ENCODE measurements at regions not wholly inside any gene's neighbourhood (a gene's known extent, or its start where the extent isn't known, plus 50 kb on each side); places are given as distances from the start of the nearest gene placed in this dataset.

DNA sequence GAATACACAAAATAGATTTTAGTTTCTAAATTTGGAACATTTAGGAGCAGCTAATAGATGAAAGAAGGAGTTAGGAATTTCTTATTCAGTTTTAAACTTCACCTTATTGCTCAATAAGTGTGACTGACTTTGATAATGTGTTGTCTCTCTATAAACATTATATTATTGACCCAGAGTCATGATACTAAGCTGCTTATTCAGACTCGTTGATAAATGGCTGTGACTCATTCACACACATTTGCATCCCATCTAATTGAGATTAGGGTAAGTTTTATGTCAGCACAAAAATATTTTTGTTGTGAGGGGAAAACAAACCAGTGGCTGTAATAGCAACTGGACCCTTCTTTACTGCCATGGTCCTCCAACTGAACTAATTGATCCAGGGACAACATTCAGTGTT lies 137.6 kb downstream of the GOLIM4 start:
- no peak for DNase-seq (ENCODE audit: low spot score)

DNA sequence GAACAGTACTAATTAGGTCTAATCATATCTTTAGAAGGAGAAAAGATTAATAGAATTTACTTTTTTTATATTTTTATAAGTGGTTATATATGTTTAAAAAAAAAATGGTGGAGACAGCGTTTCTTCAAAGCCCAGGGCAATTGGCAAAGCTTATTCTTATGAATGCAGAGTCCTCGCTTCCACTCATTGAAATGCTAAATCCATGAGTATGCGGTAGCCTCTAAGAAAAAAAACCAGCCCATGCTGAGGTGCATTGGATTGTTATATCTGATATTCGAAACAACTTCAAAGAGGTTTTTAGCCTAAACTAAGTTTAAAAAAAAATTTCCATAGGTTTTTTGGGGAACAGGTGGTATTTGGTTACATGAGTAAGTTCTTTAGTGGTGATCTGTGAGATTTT lies 142.8 kb downstream of the GOLIM4 start:
- DNase-seq (ENCODE audit: low spot score), result no peak

DNA sequence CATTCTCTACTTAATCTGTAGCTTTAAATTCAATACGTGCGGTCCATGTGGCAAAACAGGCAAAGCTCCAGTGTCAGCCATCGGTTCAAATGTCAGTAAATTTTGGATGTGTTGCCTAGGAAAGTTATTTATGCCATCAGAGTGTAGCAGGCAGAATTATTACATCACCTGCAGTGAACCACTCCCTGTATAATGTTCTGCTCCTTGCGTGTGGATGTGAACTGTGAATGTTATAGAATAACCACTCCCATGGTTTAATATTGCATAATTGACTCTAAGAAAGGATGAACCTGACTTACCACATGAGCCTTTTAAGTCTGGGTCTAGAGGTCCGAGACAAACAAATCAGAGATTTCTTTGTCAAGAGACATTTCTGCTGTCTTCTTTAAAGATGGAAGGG lies 145.5 kb downstream of the GOLIM4 start:
- DNase-seq (ENCODE audit: low spot score), result no peak

DNA sequence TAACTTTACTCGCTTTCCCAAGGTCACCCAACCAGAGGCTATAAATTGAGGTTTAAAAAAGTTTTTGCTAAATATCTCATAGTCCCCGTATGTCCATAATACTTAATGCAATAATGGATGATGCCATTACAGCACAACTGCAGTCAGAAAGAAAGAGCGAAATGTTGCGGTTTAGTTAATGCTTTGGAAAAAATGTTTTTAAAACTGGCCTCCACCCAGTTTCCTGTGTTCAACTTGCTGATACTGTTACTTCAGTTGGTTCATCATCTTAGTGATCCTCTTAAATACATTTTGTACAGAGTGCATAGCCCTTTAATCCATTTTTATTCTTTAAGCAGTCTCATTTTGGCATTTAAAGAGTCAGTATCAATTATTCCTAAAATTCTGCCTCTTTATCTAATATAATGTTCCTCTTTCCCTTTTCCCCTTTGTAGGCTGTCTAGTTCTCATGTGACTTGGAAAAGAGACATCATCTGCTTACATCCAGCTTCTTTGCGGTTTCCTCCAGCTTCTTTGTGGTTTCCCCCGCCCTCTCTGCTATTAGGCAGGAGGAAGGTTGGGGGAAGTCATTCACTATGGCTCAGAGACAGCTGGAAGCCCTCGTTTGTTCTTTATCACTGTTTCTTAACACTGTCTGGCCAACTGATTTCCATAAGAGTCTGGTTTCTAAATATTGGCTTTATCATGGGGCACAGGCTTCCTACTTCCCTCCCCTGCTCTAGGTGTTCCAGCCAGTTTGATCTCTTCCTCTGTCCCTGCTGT lies 154.3 kb downstream of the GOLIM4 start:
- DNase-seq (ENCODE audit: low spot score), result no peak

DNA sequence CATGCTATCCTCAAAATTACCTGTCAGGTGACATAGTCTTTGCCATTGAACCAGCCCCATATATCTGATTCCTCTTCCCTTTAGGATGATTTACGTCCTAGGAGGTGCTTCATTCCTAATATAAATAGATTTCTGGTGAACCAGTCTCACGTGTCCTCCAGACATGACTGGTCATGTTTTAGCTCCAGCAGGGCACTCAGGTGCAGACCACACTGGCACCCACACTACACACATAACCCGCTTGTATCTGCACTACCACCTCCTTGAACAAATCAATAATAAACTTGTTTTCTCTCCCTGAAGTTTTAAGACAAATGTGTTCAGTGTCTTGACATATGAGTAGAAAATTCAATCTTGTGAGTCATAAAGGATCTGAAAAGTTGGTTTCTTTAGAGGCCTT lies 155.5 kb downstream of the GOLIM4 start:
- DNase-seq (ENCODE audit: low spot score), result no peak

DNA sequence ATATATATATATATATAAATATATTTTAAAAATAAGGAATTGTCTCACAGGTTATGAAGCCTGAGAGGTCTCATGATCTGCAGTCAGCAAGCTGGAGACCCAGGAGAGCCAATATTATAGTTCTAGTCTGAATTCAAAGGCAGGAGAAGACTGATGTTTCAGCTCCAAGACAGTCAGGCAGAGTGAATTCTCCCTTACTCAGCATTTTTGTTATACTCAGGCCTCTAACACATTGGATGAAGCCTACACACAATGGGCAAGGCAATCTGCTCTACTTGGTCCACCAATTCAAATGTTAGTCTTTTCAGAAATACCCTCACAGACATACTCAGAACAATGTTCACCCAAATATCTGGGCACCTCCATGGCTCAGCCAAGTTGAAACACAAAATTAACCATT lies 157.2 kb downstream of the GOLIM4 start:
- DNase-seq (ENCODE audit: low spot score), result no peak

DNA sequence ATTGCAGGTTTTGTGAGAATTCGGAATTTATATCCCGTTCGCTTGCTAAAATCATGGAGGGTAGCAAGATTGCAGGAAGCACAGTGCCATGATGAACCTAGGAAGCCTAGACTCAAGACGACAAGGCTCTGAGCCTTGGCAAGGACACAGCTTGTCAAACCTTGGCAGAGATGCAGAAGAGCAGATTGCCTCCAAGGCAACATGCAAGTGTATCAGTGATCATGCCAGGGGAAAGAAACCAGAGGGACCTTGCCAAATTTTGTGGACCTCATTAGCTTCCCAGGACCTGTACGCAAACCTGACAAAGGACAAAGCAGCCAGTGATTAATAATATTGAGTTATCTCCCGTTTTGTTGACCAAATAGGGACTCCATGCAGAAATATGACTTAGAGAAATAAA lies 159.7 kb downstream of the GOLIM4 start:
- DNase-seq (ENCODE audit: low spot score), result no peak

DNA sequence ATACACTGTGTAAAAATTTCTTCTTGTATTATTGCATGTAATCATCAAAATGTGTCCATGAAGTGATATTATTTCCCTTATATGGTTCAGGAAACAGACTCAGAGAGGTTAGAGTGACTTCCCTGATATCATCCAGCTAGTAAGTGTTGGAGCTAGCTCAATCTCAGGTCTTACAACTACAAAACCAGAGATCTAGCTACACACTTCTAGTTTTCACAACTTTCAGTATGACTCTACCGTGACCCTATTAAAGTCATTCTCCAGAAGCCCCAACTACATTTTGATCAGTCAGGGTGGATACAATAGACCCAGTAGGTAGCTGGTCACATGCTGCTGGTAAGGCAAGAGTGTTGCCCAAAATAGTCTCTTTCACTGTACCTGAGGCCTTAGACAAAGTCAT lies 165.3 kb downstream of the GOLIM4 start:
- no peak for DNase-seq (ENCODE audit: low spot score)

DNA sequence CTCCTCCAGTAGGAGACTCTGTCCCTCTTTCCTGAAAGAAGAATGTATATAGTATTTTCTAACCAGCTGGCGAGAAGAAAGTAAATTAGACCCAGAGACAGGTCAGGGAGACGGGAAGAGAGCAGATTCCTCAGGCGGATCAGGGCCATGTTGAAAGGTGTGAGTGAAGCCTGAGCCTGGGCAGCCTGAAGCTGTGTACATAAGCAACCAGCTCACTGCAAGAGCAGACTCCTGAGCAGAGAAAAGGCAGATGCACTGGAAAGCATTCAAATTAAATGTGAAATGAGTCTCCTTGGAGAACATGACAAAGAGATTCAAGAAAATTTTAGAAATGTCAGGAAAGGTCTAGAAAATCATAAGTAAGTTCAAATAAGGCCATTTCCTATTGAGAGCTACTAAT lies 165.8 kb downstream of the GOLIM4 start:
- DNase-seq (ENCODE audit: low spot score), result no peak

DNA sequence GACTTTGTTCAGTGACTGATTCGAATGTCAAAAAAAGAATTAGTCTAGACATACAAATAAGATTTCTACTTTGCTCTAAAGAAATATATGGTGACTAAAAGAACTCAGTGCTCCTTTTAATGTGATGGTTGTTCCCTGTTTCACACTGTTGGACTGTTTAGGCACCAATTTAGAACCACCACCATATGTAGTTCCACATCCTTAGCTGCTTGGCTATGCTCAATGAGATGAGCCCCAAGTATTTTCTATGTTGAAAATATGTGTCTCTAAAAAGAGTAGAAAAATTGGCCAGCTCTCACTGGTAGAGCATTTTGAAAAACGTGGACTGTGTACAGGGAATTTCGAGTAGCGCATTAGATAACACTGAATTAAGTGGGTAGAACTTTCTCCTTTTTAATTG lies 167.3 kb downstream of the GOLIM4 start:
- DNase-seq (ENCODE audit: low spot score), result no peak

DNA sequence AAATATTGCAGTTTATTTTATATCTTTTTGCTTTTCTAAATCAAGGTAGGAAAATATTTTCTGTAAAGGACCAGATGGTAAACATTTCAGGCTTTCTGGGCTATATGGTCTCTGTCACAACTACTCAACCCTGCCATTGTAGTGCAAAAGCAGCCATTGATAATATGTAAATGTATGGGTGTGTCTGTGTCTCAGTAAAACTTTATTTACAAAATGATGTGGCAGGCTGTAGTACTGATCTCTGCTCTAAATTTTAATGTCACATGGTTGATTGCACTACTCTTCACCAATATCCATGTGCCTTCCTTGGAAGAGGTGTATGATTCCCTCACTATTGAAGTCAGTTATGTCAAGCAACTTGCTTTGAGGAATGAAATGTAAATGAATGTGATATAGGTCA lies 175.0 kb downstream of the GOLIM4 start:
- no peak for DNase-seq (ENCODE audit: low spot score)

DNA sequence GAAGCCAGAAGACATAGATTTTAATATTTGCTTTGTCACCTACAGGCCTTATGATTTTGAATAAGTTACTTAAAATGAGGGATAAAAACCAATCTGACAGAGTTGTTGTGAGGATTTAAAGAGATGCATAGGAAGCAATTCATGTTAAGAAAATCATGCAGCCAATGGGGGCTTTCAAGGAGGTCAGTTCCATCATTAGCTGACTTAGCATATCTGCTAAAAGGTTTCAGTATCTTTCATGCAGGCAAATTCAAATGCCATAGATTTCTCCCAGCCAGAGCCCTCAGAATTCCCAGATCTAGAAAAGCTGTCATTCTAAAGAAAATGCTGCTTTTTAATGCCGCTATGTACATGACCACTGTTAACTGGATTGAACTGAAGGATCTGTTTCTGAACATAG lies 176.1 kb downstream of the GOLIM4 start:
- no peak for DNase-seq (ENCODE audit: low spot score)

DNA sequence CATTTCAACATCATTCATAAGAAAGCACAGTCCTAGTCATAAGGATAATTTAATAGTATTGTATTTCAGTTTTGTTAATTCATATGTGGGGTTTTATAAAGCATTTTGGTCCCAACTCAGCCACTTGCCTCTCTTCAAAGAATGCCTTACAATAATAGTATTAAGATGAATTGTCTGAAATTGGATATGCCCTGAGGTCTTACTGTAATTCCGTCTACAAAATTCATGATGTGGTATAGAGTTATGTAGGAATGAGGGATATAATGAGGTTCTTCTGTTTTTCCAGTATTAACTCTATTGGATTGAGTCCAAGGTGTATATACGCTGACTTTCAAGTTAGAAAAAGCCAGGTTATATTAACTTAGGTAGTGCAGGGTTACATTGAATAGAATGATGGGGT lies 177.0 kb downstream of the GOLIM4 start:
- no peak for DNase-seq (ENCODE audit: low spot score)

DNA sequence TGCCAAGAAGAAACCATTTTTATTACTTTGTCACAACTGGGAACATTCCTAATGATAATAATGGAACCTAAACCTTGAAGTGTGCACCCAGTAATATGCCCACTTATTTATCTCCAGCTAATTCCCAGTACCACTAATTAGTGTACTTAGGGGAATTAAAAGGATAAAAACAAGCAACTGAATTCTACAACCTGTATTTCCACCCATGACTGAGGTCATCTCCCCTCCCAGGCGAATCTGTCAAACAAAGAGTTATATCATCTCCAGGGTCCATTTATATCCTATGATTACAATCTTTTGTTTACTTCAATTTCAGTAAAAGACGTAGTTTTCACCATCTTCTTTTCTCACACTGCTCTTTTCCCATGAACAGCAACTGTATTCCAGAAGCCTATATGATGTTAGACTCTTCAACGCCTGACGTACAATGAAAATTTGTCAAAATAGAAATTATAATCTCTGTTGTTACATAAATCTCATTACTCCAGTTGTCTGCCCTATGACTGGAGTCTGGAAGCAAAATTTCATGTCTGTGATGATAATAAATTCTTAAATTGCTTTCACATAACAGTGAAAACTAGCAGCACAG lies 177.6 kb downstream of the GOLIM4 start:
- DNase-seq (ENCODE audit: low spot score), result no peak

DNA sequence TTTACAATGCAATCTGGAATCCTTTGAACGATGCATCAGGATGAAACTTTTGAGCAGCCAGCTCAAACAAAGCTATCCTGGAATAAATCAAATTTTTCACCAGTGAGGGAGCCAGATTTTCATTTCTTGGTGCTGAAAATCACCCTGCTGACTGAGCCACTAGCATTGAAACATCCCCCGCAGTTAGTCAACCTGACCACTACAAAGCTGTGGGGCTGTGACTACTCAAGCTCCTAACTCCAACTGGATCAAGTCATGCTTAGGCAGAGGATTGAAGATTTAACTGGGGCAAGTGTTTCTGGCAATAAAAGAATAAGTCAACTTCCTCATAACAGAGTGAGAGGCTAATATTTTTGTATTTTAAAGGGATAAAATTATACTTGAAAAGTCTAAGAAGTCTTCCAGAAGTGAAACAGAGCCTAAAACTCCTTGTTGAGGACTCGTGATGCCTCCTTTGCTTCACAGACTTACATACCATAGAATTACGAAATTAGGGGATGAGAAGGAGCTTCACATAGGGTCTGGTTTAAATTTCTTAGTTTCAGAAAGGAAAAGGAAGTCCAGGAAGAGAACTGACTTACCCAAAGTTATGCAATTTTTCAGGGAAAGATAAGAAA lies 177.8 kb downstream of the SERPINI1 start:
- no peak for DNase-seq (ENCODE audit: low spot score)

DNA sequence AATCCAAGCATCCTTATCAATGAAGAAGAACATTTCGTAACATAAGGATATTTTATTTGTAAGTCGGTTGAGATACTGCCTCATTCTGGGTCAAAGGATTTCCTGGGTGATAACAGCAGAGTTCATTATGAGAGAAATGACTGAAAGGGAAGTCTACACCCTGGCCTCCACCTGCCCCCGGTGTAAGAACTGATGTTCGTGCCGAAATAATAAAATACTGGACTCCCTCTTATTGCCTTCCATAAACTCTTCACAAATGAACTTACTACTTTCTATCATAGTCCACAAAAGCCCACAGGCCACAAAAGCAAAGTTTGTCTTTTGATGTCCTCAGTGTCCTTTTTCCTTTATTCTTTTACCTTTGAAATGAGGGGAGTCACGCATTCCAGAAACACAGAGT lies 174.4 kb downstream of the SERPINI1 start:
- no peak for DNase-seq (ENCODE audit: low spot score)

DNA sequence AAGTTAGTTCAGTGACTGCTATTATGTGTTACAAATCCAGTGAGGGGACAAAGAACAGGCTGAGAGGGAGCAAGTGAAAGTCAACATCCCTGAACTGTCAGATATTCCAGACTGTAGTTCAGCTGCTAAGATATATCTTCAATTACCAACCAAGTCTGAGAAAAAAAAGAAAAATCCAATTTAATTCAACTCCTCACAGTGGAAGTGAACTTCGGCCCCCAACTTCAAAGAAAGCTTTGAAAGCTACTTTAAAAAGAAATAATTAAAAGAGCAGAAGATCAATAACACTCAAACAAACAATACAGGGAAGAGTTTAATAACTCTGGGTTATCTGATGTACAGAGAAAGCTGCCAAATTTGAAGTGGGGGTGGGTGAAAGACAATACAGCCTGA lies 174.0 kb downstream of the SERPINI1 start:
- DNase-seq (ENCODE audit: low spot score), result no peak

DNA sequence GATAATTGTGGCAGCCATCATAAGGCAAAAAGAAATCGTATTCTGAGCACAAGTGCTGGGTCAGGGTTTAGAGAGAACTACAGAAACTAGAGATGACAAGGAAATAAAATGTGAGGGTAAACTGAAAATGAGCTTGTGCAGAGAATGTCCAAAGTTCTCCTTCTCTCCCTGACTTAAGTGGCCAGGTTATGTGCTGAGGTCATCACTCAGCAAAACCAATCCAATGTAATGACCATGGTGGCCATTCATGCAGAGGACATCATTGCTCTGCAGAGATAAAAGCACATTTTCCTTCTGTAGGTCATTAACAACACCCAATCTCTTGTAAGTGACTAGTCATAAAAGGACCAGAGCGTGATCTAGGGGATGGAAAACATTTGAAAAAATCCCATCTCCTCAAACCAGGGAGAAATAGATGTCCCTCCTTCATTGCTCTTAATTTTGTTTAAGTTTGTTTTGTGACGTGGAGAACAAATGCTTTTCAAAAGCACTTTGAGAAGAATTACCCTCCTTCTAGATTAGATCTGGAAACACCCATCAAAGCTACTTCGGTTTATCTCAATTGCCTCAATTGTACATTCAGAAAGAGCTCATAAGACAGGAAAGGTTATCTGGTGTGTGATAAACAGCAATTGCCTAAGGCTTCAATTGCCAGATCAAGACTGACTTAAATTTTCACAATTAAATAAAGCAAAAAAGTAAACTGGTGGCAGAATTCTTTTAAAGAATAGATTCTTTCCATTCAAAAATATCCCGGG lies 173.4 kb downstream of the SERPINI1 start:
- no peak for DNase-seq (ENCODE audit: low spot score)

DNA sequence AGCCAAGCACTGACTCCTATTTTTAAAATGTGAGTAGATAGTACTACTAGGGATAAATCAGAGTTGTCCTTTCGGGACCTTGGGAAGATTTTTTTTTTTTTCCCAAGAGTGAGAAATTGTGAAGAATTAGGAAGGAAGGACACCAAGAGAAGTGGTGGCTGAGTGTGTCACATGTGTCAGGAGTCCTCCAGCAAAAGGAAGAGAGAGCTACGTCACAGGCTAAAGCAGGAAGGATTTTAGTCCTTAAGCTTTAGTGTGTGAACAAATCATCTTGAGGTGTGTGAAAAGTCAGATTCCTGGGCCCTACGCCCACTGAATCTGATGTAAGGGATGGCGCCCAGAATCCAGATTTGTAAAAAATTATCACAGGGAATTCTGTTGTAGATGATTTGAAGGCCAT lies 172.7 kb downstream of the SERPINI1 start:
- no peak for DNase-seq (ENCODE audit: low spot score)

DNA sequence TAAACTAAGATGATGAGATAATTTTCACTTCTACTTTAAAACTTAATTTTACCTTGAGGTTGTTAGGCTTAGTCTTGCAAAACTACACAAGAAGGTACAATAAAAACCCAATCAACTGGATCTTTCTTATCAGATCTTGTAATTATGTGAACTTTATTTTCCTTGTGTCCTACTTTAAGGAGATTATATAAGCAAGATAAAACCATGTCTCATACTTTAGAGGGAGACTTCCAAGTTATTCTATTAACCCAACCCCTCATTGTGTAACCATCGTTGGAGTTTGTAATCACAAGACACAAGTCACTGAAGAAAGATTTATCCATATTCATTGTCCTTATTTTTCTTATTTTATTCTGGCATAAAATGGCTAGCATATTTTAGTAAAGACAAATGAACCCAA lies 165.6 kb downstream of the SERPINI1 start:
- DNase-seq (ENCODE audit: low spot score), result no peak

DNA sequence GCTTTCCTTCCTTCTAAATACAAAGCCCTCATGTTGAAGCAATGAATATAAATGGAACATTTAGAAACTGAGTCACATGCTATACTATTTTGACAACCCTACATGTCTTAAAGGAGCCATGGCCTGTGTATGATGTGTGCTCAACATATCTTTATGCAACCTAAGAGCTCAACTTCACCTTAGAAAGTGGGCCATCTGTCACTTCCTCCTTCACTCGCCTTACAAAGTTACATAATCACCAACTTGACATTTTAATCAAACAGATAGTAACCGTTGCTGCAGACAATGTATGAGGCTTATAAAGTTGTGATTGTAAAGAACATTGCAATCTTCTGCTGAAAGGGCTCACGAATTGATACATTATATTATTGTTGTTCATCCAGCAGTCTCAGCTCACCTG lies 163.6 kb downstream of the SERPINI1 start:
- no peak for DNase-seq (ENCODE audit: low spot score)

DNA sequence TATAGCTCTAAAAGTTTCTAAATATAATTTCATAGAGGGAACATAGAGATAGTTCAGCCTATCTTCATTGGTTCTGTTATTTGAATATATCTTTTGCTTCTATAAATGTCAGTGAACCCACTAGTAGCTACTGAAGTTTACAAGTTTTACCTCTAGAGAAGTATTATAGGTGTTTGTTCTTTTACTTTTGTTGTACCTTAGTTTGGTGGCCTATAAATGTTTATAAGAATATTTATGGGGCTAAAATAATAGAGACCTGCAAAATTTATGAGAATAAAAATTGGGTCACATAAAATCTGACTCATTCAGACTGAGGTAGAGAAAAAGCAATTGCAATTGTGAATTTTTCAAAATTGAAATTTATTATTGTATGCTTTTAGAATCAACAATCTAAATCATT lies 162.6 kb downstream of the SERPINI1 start:
- DNase-seq (ENCODE audit: low spot score), result no peak

DNA sequence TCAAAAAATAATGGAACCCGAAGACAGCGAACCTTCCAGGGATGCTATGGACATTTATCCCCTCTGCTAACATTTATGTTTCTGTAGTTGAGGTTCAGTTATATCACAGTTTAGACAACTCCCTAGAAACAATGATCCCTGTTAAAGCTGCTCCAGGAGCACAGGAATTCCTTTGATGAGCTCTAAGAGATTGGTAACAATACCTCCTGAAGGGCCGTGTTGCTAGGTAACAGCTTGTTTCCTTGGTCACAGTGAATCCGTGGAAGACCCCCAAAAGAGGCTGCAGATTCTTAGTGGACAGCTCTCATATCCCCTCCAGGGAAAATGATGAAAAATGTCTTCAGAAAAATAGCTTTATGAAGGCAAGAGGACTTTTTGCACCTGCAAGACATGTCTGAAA lies 160.2 kb downstream of the SERPINI1 start:
- DNase-seq (ENCODE audit: low spot score), result no peak

Measured in germinal center (tissue), 1 donor.